ENCODE measurements at regions not wholly inside any gene's neighbourhood (a gene's known extent, or its start where the extent isn't known, plus 50 kb on each side); places are given as distances from the start of the nearest gene placed in this dataset.

DNA sequence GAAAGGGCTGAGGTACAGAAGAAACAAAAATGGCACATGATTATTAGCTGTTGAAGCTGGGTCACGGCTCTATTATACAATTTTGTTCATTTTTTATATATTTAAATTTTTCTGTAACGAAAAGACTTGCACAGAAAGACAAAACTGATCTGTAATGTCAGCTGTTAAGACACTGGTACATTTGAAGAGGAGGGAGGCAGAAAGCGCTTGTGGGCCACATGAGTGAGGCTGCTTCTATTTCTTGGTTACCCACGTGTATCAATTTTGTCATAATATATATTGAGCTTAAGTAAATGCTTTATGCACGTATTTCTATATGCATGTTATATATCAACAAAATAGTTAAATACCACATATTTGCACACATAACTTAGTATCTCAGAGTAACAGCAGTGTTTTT, 151.8 kb upstream of the KCNJ18 start:
- Mint-ChIP-seq H3K4me3 (ENCODE audit: low read depth) (no peak overlapping the region), H3K9me3 (ENCODE audit: low read depth) (peaks cover 20% of the 10 kb centered on the region), H3K27ac (no peak overlapping the region), H3K36me3 (ENCODE audit: insufficient read depth) (peaks cover 20% of the 10 kb centered on the region), H3K4me1 (ENCODE audit: low read depth) (no peaks in the 10 kb centered on the region), H3K27me3 (no peaks in the 10 kb centered on the region)
- DNase-seq (ENCODE audit: low spot score, unreplicated experiment): no peak
- TF ChIP-seq, protein P1, sequence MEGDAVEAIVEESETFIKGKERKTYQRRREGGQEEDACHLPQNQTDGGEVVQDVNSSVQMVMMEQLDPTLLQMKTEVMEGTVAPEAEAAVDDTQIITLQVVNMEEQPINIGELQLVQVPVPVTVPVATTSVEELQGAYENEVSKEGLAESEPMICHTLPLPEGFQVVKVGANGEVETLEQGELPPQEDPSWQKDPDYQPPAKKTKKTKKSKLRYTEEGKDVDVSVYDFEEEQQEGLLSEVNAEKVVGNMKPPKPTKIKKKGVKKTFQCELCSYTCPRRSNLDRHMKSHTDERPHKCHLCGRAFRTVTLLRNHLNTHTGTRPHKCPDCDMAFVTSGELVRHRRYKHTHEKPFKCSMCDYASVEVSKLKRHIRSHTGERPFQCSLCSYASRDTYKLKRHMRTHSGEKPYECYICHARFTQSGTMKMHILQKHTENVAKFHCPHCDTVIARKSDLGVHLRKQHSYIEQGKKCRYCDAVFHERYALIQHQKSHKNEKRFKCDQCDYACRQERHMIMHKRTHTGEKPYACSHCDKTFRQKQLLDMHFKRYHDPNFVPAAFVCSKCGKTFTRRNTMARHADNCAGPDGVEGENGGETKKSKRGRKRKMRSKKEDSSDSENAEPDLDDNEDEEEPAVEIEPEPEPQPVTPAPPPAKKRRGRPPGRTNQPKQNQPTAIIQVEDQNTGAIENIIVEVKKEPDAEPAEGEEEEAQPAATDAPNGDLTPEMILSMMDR (IDR thresholded peaks at IDR 0.05; ENCODE audit: unreplicated experiment): no peak

DNA sequence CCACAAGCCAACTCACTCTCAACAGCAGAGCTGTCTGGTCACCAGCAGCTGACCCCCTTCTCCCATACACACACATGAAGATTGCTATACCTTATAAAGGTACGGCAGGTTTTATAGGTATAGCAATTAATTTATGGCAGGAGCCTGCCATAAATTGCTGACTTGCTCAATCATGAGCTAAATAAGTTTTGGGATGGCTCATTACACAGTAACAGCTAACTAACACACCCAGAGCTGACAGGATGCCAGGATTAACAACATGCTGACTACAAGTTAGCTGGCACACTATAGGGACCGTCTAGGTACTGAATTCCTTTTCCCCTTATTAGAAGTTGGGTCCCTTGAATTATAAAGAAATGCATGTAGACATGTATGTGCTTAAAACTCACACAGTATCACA, 150.3 kb upstream of the KCNJ18 start:
- H3K27ac Mint-ChIP-seq: no peak overlapping the region
- TF ChIP-seq, protein P1 (IDR thresholded peaks at IDR 0.05; ENCODE audit: unreplicated experiment): no peak
- H3K4me1 Mint-ChIP-seq (ENCODE audit: low read depth): no peaks in the 10 kb centered on the region
- peaks cover 17% of the 10 kb centered on the region for H3K9me3 Mint-ChIP-seq (ENCODE audit: low read depth)
- H3K4me3 Mint-ChIP-seq (ENCODE audit: low read depth): no peak overlapping the region
- DNase-seq (ENCODE audit: low spot score, unreplicated experiment): no peak
- H3K36me3 Mint-ChIP-seq (ENCODE audit: insufficient read depth): peaks cover 20% of the 10 kb centered on the region
- no peaks in the 10 kb centered on the region for H3K27me3 Mint-ChIP-seq

DNA sequence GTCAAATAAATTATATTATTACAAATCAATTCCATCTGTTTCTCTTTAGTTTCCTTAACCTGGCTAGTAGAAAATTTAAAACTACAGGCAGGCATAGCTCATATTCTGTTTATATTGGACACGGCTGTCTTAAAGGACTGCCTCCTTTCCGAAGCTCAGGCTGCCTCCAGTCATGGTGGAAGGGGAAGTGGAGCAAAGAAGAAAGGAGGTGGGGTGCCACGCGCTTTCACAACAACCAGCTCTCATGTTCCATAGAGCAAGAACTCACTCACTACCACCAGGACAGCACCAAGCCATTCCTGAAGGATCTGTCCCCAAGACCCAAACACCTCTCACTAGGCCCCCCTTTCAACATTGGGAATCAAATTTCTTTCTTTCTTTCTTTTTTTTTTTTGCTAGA, 149.3 kb upstream of the KCNJ18 start:
- H3K27ac Mint-ChIP-seq: no peak overlapping the region
- DNase-seq (ENCODE audit: low spot score, unreplicated experiment): no peak
- H3K36me3 Mint-ChIP-seq (ENCODE audit: insufficient read depth): peaks cover 15% of the 10 kb centered on the region
- TF ChIP-seq, protein P1 (IDR thresholded peaks at IDR 0.05; ENCODE audit: unreplicated experiment): no peak
- H3K9me3 Mint-ChIP-seq (ENCODE audit: low read depth): peaks cover 11% of the 10 kb centered on the region
- no peaks in the 10 kb centered on the region for H3K4me1 Mint-ChIP-seq (ENCODE audit: low read depth)
- H3K4me3 Mint-ChIP-seq (ENCODE audit: low read depth): no peak overlapping the region
- H3K27me3 Mint-ChIP-seq: peaks cover under 1% of the 10 kb centered on the region

DNA sequence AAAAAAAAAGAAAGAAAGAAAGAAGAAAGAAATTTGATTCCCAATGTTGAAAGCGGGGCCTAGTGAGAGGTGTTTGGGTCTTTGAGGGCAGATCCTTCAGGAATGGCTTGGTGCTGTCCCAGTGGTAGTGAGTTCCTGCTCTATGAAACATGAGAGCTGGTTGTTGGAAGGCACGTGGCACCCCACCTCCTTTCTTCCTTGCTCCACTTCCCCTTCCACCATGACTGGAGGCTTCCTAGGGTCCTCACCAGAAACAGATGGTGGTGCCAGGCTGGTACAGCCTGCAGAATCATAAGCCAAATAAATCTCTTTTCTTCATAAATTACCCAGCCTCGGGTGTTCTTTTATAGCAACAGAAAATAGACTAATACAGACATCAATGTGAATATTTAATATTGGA, 147.3 kb upstream of the KCNJ18 start:
- TF ChIP-seq, protein P1 (IDR thresholded peaks at IDR 0.05; ENCODE audit: unreplicated experiment): no peak
- no peaks in the 10 kb centered on the region for H3K9me3 Mint-ChIP-seq (ENCODE audit: low read depth)
- H3K4me3 Mint-ChIP-seq (ENCODE audit: low read depth): no peak overlapping the region
- H3K4me1 Mint-ChIP-seq (ENCODE audit: low read depth): peaks cover 9% of the 10 kb centered on the region
- DNase-seq (ENCODE audit: low spot score, unreplicated experiment): no peak
- H3K27ac Mint-ChIP-seq: no peak overlapping the region
- H3K27me3 Mint-ChIP-seq: peaks cover 19% of the 10 kb centered on the region
- peaks cover 14% of the 10 kb centered on the region for H3K36me3 Mint-ChIP-seq (ENCODE audit: insufficient read depth)

DNA sequence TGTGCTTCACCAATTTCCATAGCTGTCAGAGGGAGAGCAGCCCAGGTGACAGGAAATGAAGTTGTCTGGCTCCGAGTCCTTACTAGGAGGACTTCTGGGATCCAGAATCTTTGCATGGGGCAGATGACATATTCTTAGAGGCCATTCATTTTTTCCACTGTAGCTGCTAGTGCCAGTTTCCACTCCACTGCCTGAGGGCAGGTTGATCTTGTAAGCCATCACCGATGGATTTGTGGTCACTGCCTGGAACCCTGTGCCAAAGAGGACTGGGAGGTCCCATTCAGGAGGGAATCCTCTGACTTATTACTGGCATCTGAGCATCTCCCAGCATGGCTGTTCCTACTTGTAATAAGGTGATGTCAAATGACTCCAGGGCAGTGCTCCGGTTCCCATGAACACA, 144.1 kb upstream of the KCNJ18 start:
- H3K9me3 Mint-ChIP-seq (ENCODE audit: low read depth): no peaks in the 10 kb centered on the region
- no peak overlapping the region for H3K4me3 Mint-ChIP-seq (ENCODE audit: low read depth)
- peaks cover 15% of the 10 kb centered on the region for H3K4me1 Mint-ChIP-seq (ENCODE audit: low read depth)
- H3K36me3 Mint-ChIP-seq (ENCODE audit: insufficient read depth): peaks cover 12% of the 10 kb centered on the region
- H3K27me3 Mint-ChIP-seq: peaks cover 41% of the 10 kb centered on the region
- H3K27ac Mint-ChIP-seq: no peak overlapping the region
- TF ChIP-seq, protein P1 (IDR thresholded peaks at IDR 0.05; ENCODE audit: unreplicated experiment): no peak
- DNase-seq (ENCODE audit: low spot score, unreplicated experiment): no peak
